SU-DHL-6 (cell line): ENCODE measurements at regions not wholly inside any gene's neighbourhood (a gene's known extent, or its start where the extent isn't known, plus 50 kb on each side); places are given as distances from the start of the nearest gene placed in this dataset.

Experiments
- H2AFZ ChIP-seq: fragments of 200-600 bp; sonication (generic); 2 replicates; pipeline ENCODE4 v1.6.1; 2014; ENCODE audit warnings: low read depth, mild to moderate bottlenecking, moderate library complexity, mixed read lengths, antibody characterized with exemption, low read length; ENCODE audit not compliant: severe bottlenecking
- H3F3A ChIP-seq: fragments of 200-600 bp; shearing (Covaris generic); 2 replicates; pipeline ENCODE4 v1.6.0; 2016; ENCODE audit warnings: antibody characterized with exemption, mild to moderate bottlenecking; ENCODE audit not compliant: insufficient read depth
- H3K27ac ChIP-seq: fragments of 200-600 bp; sonication (generic); 2 replicates; pipeline ENCODE4 v1.5.1; 2016; ENCODE audit warnings: low read depth, mild to moderate bottlenecking, low read length, moderate library complexity, mixed read lengths
- H3K27me3 ChIP-seq: fragments of 200-600 bp; sonication (generic), shearing (Covaris generic); 2 replicates; pipeline ENCODE4 v1.6.0; 2014; ENCODE audit warnings: mild to moderate bottlenecking, low read length
- H3K36me3 ChIP-seq: fragments of 200-600 bp; sonication (generic); 2 replicates; pipeline ENCODE4 v1.6.1; 2014; ENCODE audit warnings: mild to moderate bottlenecking, low read length, mixed read lengths
- H3K4me2 ChIP-seq: fragments of 300-600, 200-600 bp; shearing (Covaris generic), sonication (generic); 2 replicates; pipeline ENCODE4 v1.6.0; 2014; ENCODE audit warnings: low read length, low read depth, mild to moderate bottlenecking; ENCODE audit not compliant: poor library complexity, severe bottlenecking
- H3K4me3 ChIP-seq: fragments of 200-600 bp; sonication (generic); 2 replicates; pipeline ENCODE4 v1.5.1; 2014; ENCODE audit warnings: antibody characterized with exemption, low read length, mild to moderate bottlenecking, mixed read lengths; ENCODE audit not compliant: insufficient read depth, poor library complexity, severe bottlenecking
- H3K79me2 ChIP-seq: fragments of 200-600 bp; sonication (generic); 2 replicates; pipeline ENCODE4 v1.6.1; 2014; ENCODE audit warnings: mild to moderate bottlenecking, low read length, moderate library complexity; ENCODE audit not compliant: insufficient read depth
- H3K9ac ChIP-seq: fragments of 200-600 bp; sonication (generic); 2 replicates; pipeline ENCODE4 v1.7.0; 2014; ENCODE audit warnings: mild to moderate bottlenecking, low read length
- H3K9me2 ChIP-seq: fragments of 200-600 bp; sonication (generic); replicated peaks from 2 replicates; pipeline ENCODE4 v1.6.1; 2014; ENCODE audit warnings: low read length; ENCODE audit not compliant: insufficient read depth
- H3K9me3 ChIP-seq: fragments of 200-600 bp; sonication (generic); 2 replicates; pipeline ENCODE4 v1.6.1; 2014; ENCODE audit warnings: low read length, mixed read lengths; ENCODE audit not compliant: insufficient read depth
- H4K20me1 ChIP-seq: fragments of 200-600 bp; sonication (generic); 2 replicates; pipeline ENCODE4 v1.6.1; 2014; ENCODE audit warnings: low read depth, mild to moderate bottlenecking, antibody characterized with exemption, low read length, moderate library complexity, mixed read lengths
- EZH2phosphoT487 ChIP-seq: fragments of 200-600 bp; sonication (generic), shearing (Covaris generic); conservative IDR thresholded peaks from 2 replicates; pipeline ENCODE4 v1.6.1; 2018; ENCODE audit warnings: mild to moderate bottlenecking, antibody characterized with exemption, low read length, moderate library complexity, mixed read lengths
- TF ChIP-seq, protein P1 (sequence below): fragments of 200-600 bp; sonication (generic); IDR thresholded peaks from one replicate; pipeline ENCODE4 v1.5.1; 2017; ENCODE audit warnings: antibody characterized with exemption, mild to moderate bottlenecking, low read length, moderate library complexity; ENCODE audit not compliant: insufficient read depth, poor library complexity, severe bottlenecking

DNA sequence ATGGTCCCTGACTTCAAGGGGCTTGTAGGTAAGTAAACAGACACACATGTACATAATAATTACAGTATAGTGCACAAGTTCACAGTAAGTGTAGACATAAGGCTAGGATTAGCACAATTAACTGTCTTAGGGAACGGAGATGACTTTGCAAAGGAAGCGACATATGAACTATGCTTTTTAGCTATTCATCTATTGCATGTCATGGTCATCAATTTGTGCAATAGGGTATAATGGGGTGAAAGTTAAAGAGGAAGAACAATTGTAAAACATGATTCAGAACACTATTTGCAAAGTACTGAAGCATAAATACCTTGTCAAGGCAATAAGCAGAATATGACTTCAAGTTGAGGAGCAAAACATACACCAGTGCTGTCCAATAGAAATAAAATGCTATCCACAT, 112.3 kb upstream of the SLC8A1 start:
- Histone ChIP-seq H2AFZ (no peak overlapping the region), H4K20me1 (no peaks in the 10 kb centered on the region), H3K9me3 (no peaks in the 10 kb centered on the region), H3K27ac (no peak overlapping the region), H3K27me3 (no peaks in the 10 kb centered on the region), H3K36me3 (no peaks in the 10 kb centered on the region), H3K9me2 (no peaks in the 10 kb centered on the region), H3K4me3 (no peak overlapping the region), H3K79me2 (no peaks in the 10 kb centered on the region), H3K9ac (no peak overlapping the region), H3K4me2 (no peak overlapping the region), H3F3A (no peaks in the 10 kb centered on the region)
- TF ChIP-seq, protein P1, sequence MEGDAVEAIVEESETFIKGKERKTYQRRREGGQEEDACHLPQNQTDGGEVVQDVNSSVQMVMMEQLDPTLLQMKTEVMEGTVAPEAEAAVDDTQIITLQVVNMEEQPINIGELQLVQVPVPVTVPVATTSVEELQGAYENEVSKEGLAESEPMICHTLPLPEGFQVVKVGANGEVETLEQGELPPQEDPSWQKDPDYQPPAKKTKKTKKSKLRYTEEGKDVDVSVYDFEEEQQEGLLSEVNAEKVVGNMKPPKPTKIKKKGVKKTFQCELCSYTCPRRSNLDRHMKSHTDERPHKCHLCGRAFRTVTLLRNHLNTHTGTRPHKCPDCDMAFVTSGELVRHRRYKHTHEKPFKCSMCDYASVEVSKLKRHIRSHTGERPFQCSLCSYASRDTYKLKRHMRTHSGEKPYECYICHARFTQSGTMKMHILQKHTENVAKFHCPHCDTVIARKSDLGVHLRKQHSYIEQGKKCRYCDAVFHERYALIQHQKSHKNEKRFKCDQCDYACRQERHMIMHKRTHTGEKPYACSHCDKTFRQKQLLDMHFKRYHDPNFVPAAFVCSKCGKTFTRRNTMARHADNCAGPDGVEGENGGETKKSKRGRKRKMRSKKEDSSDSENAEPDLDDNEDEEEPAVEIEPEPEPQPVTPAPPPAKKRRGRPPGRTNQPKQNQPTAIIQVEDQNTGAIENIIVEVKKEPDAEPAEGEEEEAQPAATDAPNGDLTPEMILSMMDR: no peak
- TF ChIP-seq EZH2phosphoT487: no peak

DNA sequence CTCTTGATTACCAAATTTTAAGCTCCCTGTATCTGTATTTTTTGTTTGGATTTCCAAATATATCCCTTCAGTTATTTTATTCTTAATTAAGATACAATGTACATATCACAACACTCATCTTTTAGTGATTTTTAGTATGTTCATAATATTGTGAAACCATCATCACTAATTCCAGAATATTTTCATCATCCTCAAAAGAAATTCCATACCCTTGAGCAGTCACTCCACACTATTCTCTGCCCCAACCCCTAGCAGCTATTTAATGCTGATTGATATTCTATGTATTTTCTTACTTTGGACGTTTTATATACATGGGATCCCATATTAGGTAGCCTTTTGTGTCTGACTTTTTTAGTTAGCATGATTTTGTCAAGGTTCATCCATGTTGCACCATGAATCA, 127.4 kb upstream of the SLC8A1 start:
- Histone ChIP-seq H4K20me1 (no peaks in the 10 kb centered on the region), H3K9me3 (no peaks in the 10 kb centered on the region), H3K27me3 (no peaks in the 10 kb centered on the region), H3F3A (no peaks in the 10 kb centered on the region), H3K9ac (no peak overlapping the region), H2AFZ (no peak overlapping the region), H3K9me2 (no peaks in the 10 kb centered on the region), H3K27ac (no peak overlapping the region), H3K4me3 (no peak overlapping the region), H3K36me3 (no peaks in the 10 kb centered on the region), H3K79me2 (no peaks in the 10 kb centered on the region), H3K4me2 (no peak overlapping the region)
- TF ChIP-seq EZH2phosphoT487: no peak
- TF ChIP-seq, protein P1: no peak

DNA sequence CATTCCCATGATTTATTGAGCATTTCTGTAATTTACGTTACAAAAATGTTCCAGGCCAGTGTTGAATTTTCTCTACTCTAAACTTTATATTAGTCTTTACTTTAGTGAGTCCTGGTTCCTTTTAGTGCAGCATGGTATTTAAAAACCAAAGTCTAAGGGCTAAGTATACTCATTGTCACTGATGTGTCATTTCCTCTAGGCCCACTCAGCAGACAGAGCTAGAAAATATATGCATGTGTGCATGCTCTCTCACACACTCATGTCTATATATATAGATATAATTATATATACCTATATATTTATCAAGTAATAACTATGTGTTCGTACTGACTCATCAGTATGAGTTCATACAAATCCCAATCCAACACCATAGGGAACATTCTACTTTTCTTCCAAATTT, 132.5 kb upstream of the SLC8A1 start:
- no peaks in the 10 kb centered on the region for H4K20me1 ChIP-seq
- H3K4me3 ChIP-seq: no peak overlapping the region
- no peak overlapping the region for H3K27ac ChIP-seq
- no peaks in the 10 kb centered on the region for H3K9me3 ChIP-seq
- H3K9me2 ChIP-seq: no peaks in the 10 kb centered on the region
- H2AFZ ChIP-seq: no peak overlapping the region
- no peaks in the 10 kb centered on the region for H3F3A ChIP-seq
- no peak overlapping the region for H3K9ac ChIP-seq
- H3K27me3 ChIP-seq: no peaks in the 10 kb centered on the region
- H3K79me2 ChIP-seq: no peaks in the 10 kb centered on the region
- no peak overlapping the region for H3K4me2 ChIP-seq
- no peaks in the 10 kb centered on the region for H3K36me3 ChIP-seq
- TF ChIP-seq EZH2phosphoT487: no peak
- TF ChIP-seq, protein P1: no peak
